SJSA1 (cell line): ENCODE measurements at regions not wholly inside any gene's neighbourhood (a gene's known extent, or its start where the extent isn't known, plus 50 kb on each side); places are given as distances from the start of the nearest gene placed in this dataset.

Experiments used
- DNase-seq, 2 experiments: peaks; one replicate each; pipeline ENCODE4 v3.0.0-alpha.2; 2015 to 2020; ENCODE audit warnings: low spot score in 2 of 2, low read depth in 1 of 2
- H3K27ac ChIP-seq: fragments of 250-450 bp; sonication (Bioruptor Pico); 2 replicates; pipeline ENCODE4 v1.5.1; 2020; ENCODE audit warnings: mild to moderate bottlenecking, moderate library complexity
- H3K27me3 ChIP-seq: fragments of 250-450 bp; sonication (Bioruptor Pico); replicated peaks from 2 replicates; pipeline ENCODE4 v1.5.1; 2020; ENCODE audit warnings: mild to moderate bottlenecking, moderate library complexity
- H3K36me3 ChIP-seq: fragments of 250-450 bp; sonication (Bioruptor Pico); 2 replicates; pipeline ENCODE4 v1.5.1; 2020; ENCODE audit warnings: mild to moderate bottlenecking
- H3K4me1 ChIP-seq: fragments of 250-450 bp; sonication (Bioruptor Pico); replicated peaks from 2 replicates; pipeline ENCODE4 v1.6.1; 2021; ENCODE audit warnings: mild to moderate bottlenecking
- H3K4me3 ChIP-seq: fragments of 250-450 bp; sonication (Bioruptor Pico); 2 replicates; pipeline ENCODE4 v1.5.1; 2020; ENCODE audit warnings: mild to moderate bottlenecking
- H3K9me3 ChIP-seq: fragments of 250-450 bp; sonication (Bioruptor Pico); replicated peaks from 2 replicates; pipeline ENCODE4 v1.5.1; 2020; ENCODE audit warnings: mild to moderate bottlenecking

GRCh38 chr17:68790931-68791330, 164.3 kb downstream of the ABCA8 start:
- peaks cover 54% of the 10 kb centered on the region for H3K4me1 ChIP-seq
- DNase-seq, result peak; percentile 61 to 67
- H3K9me3 ChIP-seq, result no peaks in the 10 kb centered on the region
- H3K4me3 ChIP-seq, result no peak overlapping the region
- no peaks in the 10 kb centered on the region for H3K27me3 ChIP-seq
- H3K27ac ChIP-seq, result peak overlapping the region; percentile 7; the same call in 1 of the 2 replicates
- no peaks in the 10 kb centered on the region for H3K36me3 ChIP-seq

- Histone ChIP-seq H3K9me3 (no peaks in the 10 kb centered on the region), H3K4me3 (no peak overlapping the region), H3K4me1 (peaks cover 54% of the 10 kb centered on the region), H3K27me3 (no peaks in the 10 kb centered on the region), H3K27ac (peak overlapping the region; percentile 7; the same call in 1 of the 2 replicates), H3K36me3 (no peaks in the 10 kb centered on the region)
- DNase-seq, result no peak
These were observed 164.7 kb downstream of the ABCA8 start for GRCh38 chr17:68790492-68790891.

GRCh38 chr17:68789203-68789962, 165.8 kb downstream of the ABCA8 start:
- no peak for DNase-seq
- Histone ChIP-seq H3K27ac (no peak overlapping the region), H3K4me3 (no peak overlapping the region), H3K4me1 (peaks cover 45% of the 10 kb centered on the region), H3K36me3 (no peaks in the 10 kb centered on the region), H3K9me3 (no peaks in the 10 kb centered on the region), H3K27me3 (no peaks in the 10 kb centered on the region)

GRCh38 chr17:68785565-68786486, 169.4 kb downstream of the ABCA8 start:
- no peaks in the 10 kb centered on the region for H3K9me3 ChIP-seq
- no peaks in the 10 kb centered on the region for H3K36me3 ChIP-seq
- no peaks in the 10 kb centered on the region for H3K27me3 ChIP-seq
- no peak overlapping the region for H3K27ac ChIP-seq
- H3K4me1 ChIP-seq, result peaks cover 19% of the 10 kb centered on the region
- DNase-seq, result no peak
- H3K4me3 ChIP-seq, result no peak overlapping the region

GRCh38 chr17:68784431-68784830, 170.8 kb downstream of the ABCA8 start:
- Histone ChIP-seq H3K4me1 (peaks cover 10% of the 10 kb centered on the region), H3K9me3 (no peaks in the 10 kb centered on the region), H3K27me3 (no peaks in the 10 kb centered on the region), H3K36me3 (no peaks in the 10 kb centered on the region), H3K4me3 (no peak overlapping the region), H3K27ac (no peak overlapping the region)
- DNase-seq, result no peak

- H3K4me1 ChIP-seq, result peaks cover 10% of the 10 kb centered on the region
- no peak overlapping the region for H3K4me3 ChIP-seq
- H3K9me3 ChIP-seq, result no peaks in the 10 kb centered on the region
- DNase-seq, result no peak
- no peak overlapping the region for H3K27ac ChIP-seq
- no peaks in the 10 kb centered on the region for H3K27me3 ChIP-seq
- H3K36me3 ChIP-seq, result no peaks in the 10 kb centered on the region
These were observed 171.3 kb downstream of the ABCA8 start for GRCh38 chr17:68783861-68784260.

- Histone ChIP-seq H3K4me3 (no peak overlapping the region), H3K9me3 (no peaks in the 10 kb centered on the region), H3K27ac (no peak overlapping the region), H3K36me3 (no peaks in the 10 kb centered on the region), H3K27me3 (no peaks in the 10 kb centered on the region), H3K4me1 (peaks cover 15% of the 10 kb centered on the region)
- DNase-seq, result no peak
These were observed 172.4 kb downstream of the ABCA8 start for GRCh38 chr17:68782789-68783188.

- no peak for DNase-seq
- Histone ChIP-seq H3K27me3 (no peaks in the 10 kb centered on the region), H3K36me3 (no peaks in the 10 kb centered on the region), H3K4me3 (no peak overlapping the region), H3K4me1 (peaks cover 30% of the 10 kb centered on the region), H3K27ac (no peak overlapping the region), H3K9me3 (no peaks in the 10 kb centered on the region)
These were observed 174.6 kb downstream of the ABCA8 start for GRCh38 chr17:68780596-68780995.

GRCh38 chr17:68778726-68779125, 176.5 kb downstream of the ABCA8 start:
- H3K9me3 ChIP-seq, result no peaks in the 10 kb centered on the region

GRCh38 chr17:68777856-68778694, 176.9 kb upstream of the FAM20A start:
- no peaks in the 10 kb centered on the region for H3K27me3 ChIP-seq
- H3K4me1 ChIP-seq, result peaks cover 33% of the 10 kb centered on the region
- DNase-seq, result no peak
- no peak overlapping the region for H3K27ac ChIP-seq
- H3K4me3 ChIP-seq, result no peak overlapping the region
- no peaks in the 10 kb centered on the region for H3K36me3 ChIP-seq
- H3K9me3 ChIP-seq, result no peaks in the 10 kb centered on the region

More at GRCh38 chr17:68778726-68779125, 176.5 kb downstream of the ABCA8 start:
- no peak for DNase-seq
- no peaks in the 10 kb centered on the region for H3K36me3 ChIP-seq
- H3K27me3 ChIP-seq, result no peaks in the 10 kb centered on the region
- H3K4me1 ChIP-seq, result peaks cover 35% of the 10 kb centered on the region
- H3K27ac ChIP-seq, result no peak overlapping the region
- no peak overlapping the region for H3K4me3 ChIP-seq

GRCh38 chr17:68777243-68777855, 176.2 kb upstream of the FAM20A start:
- peaks cover 33% of the 10 kb centered on the region for H3K4me1 ChIP-seq

GRCh38 chr17:68776451-68776850, 175.3 kb upstream of the FAM20A start:
- no peaks in the 10 kb centered on the region for H3K9me3 ChIP-seq
- no peak overlapping the region for H3K4me3 ChIP-seq
- H3K36me3 ChIP-seq, result no peaks in the 10 kb centered on the region
- H3K4me1 ChIP-seq, result peaks cover 36% of the 10 kb centered on the region
- DNase-seq, result no peak
- no peaks in the 10 kb centered on the region for H3K27me3 ChIP-seq
- peak overlapping the region; percentile 31; the same call in 1 of the 2 replicates for H3K27ac ChIP-seq

More at GRCh38 chr17:68777243-68777855, 176.2 kb upstream of the FAM20A start:
- Histone ChIP-seq H3K9me3 (no peaks in the 10 kb centered on the region), H3K27me3 (no peaks in the 10 kb centered on the region), H3K27ac (peak overlapping the region; percentile 31), H3K36me3 (no peaks in the 10 kb centered on the region), H3K4me3 (no peak overlapping the region)
- peak; percentile 79 to 85 for DNase-seq

- no peak overlapping the region for H3K27ac ChIP-seq
- no peaks in the 10 kb centered on the region for H3K36me3 ChIP-seq
- no peaks in the 10 kb centered on the region for H3K9me3 ChIP-seq
- no peaks in the 10 kb centered on the region for H3K27me3 ChIP-seq
- peaks cover 36% of the 10 kb centered on the region for H3K4me1 ChIP-seq
- no peak overlapping the region for H3K4me3 ChIP-seq
- no peak for DNase-seq
These were observed 174.8 kb upstream of the FAM20A start for GRCh38 chr17:68775969-68776368.
